Osteoblast (primary cell): ENCODE measurements at regions not wholly inside any gene's neighbourhood (a gene's known extent, or its start where the extent isn't known, plus 50 kb on each side); places are given as distances from the start of the nearest gene placed in this dataset.
"Not testable (repeated sequence)": the region's sequence is repeated elsewhere in the genome, so short reads cannot be mapped to it uniquely, and the experiment has no call there.

ENCODE experiments used
- DNase-seq: peaks from one replicate; pipeline ENCODE4 v3.0.0; 2011; ENCODE audit warnings: low spot score, mixed read lengths; ENCODE audit not compliant: insufficient read length; ENCODE audit errors: missing footprints
- H2AFZ ChIP-seq: 2 replicates; pipeline ENCODE4 v1.6.0; 2011; ENCODE audit warnings: mild to moderate bottlenecking, low read length
- H3K27ac ChIP-seq: 2 replicates; pipeline ENCODE4 v1.5.1; 2011; ENCODE audit warnings: mild to moderate bottlenecking, low read depth, low read length, moderate library complexity
- H3K27me3 ChIP-seq: 2 replicates; pipeline ENCODE4 v1.6.0; 2012; ENCODE audit warnings: mild to moderate bottlenecking, control low read depth, inconsistent platforms, low read length, moderate library complexity; ENCODE audit not compliant: insufficient read depth
- H3K36me3 ChIP-seq: 2 replicates; pipeline ENCODE4 v1.5.1; 2011; ENCODE audit warnings: mild to moderate bottlenecking, low read length, control low read depth, moderate library complexity; ENCODE audit not compliant: insufficient read depth
- H3K4me1 ChIP-seq: 2 replicates; pipeline ENCODE4 v1.5.1; 2011; ENCODE audit warnings: mild to moderate bottlenecking, low read length, control low read depth, moderate library complexity; ENCODE audit not compliant: insufficient read depth
- H3K4me2 ChIP-seq: 2 replicates; pipeline ENCODE4 v1.6.0; 2011; ENCODE audit warnings: mild to moderate bottlenecking, low read length; ENCODE audit not compliant: insufficient read depth
- H3K4me3 ChIP-seq: fragments of 200-600 bp; sonication (generic); 3 replicates; pipeline ENCODE4 v1.5.1; 2012; ENCODE audit warnings: mild to moderate bottlenecking, low read length, inconsistent platforms; ENCODE audit not compliant: insufficient read depth
- H3K79me2 ChIP-seq: 2 replicates; pipeline ENCODE4 v1.6.0; 2012; ENCODE audit warnings: mild to moderate bottlenecking, low read length, control low read depth, inconsistent platforms; ENCODE audit not compliant: insufficient read depth
- H3K9me3 ChIP-seq: 2 replicates; pipeline ENCODE4 v1.5.1; 2011; ENCODE audit warnings: low read depth, low read length, control low read depth
- H4K20me1 ChIP-seq: 2 replicates; pipeline ENCODE4 v1.6.0; 2012; ENCODE audit warnings: mild to moderate bottlenecking, low read length, control low read depth; ENCODE audit not compliant: insufficient read depth
- TF ChIP-seq, protein P1 (sequence below): IDR thresholded peaks from 2 replicates; pipeline ENCODE4 v1.5.1; 2011; ENCODE audit warnings: mild to moderate bottlenecking, low read depth, low read length, moderate library complexity; ENCODE audit errors: extremely low read depth

GRCh38 chr3:125766285-125766826 lies 171.1 kb upstream of the OSBPL11 start:
- not testable (repeated sequence) for H3K9me3 ChIP-seq, H3K36me3 ChIP-seq, H3K4me1 ChIP-seq, H3K79me2 ChIP-seq, H4K20me1 ChIP-seq, H3K27ac ChIP-seq
- Histone ChIP-seq H3K27me3 (peaks cover 16% of the 10 kb centered on the region), H2AFZ (peak overlapping the region; percentile 84), H3K4me2 (peak overlapping the region; percentile 72), H3K4me3 (peak overlapping the region; percentile 65)
- DNase-seq: peak; percentile 91
- TF ChIP-seq, protein P1, sequence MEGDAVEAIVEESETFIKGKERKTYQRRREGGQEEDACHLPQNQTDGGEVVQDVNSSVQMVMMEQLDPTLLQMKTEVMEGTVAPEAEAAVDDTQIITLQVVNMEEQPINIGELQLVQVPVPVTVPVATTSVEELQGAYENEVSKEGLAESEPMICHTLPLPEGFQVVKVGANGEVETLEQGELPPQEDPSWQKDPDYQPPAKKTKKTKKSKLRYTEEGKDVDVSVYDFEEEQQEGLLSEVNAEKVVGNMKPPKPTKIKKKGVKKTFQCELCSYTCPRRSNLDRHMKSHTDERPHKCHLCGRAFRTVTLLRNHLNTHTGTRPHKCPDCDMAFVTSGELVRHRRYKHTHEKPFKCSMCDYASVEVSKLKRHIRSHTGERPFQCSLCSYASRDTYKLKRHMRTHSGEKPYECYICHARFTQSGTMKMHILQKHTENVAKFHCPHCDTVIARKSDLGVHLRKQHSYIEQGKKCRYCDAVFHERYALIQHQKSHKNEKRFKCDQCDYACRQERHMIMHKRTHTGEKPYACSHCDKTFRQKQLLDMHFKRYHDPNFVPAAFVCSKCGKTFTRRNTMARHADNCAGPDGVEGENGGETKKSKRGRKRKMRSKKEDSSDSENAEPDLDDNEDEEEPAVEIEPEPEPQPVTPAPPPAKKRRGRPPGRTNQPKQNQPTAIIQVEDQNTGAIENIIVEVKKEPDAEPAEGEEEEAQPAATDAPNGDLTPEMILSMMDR: peak; percentile 45

DNA sequence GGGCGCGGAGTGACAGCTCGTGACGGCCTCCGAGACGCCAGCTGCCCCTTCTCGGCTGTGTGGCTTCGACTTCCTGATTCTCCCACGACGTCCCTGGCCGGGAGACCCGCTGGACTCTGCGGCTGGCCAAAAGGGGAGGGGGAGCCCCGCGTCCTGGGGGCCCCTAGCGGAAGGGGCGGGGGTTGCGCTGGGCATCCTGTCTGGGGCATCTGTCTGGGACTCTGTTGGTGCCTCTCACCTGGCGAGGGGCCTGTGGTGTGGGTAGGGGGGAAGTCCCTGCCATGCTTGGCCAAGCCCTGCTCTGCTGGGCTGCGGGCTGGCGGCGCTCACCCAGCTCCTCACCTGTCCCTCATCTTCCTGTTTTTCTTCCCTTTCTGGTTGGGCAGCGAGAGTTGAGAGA lies 171.6 kb upstream of the OSBPL11 start:
- peak overlapping the region; percentile 15 for H3K4me2 ChIP-seq
- not testable (repeated sequence) for H3K36me3 ChIP-seq, H3K4me1 ChIP-seq, H3K9me3 ChIP-seq, H3K4me3 ChIP-seq, H2AFZ ChIP-seq, H4K20me1 ChIP-seq, H3K79me2 ChIP-seq, H3K27ac ChIP-seq, DNase-seq
- H3K27me3 ChIP-seq: peaks cover 11% of the 10 kb centered on the region

DNA sequence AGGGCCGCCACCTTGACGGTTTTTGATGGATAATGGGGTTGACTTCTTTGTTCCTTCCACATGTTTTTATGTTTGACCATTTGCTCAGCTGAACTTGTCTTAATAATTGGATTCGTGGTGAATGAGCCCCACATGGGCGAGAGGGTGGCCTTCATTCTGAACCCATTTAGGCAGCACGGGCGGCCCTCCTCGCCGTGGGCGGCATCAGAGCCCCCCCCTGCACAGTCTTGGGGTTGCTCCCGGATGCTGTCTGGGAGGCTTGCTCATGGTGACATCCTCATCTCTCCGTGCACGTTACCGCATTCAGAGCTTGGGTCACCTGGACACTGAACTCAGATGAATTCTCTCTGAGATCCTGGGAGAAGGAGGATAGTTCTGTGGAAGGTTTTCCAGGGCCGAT lies 172.3 kb upstream of the OSBPL11 start:
- H3K79me2 ChIP-seq: no peaks in the 10 kb centered on the region
- H3K4me3 ChIP-seq: no peak overlapping the region
- H3K4me1 ChIP-seq: peaks cover 3% of the 10 kb centered on the region
- no peaks in the 10 kb centered on the region for H4K20me1 ChIP-seq
- peaks cover 9% of the 10 kb centered on the region for H3K27me3 ChIP-seq
- DNase-seq: no peak
- no peak overlapping the region for H3K4me2 ChIP-seq
- no peaks in the 10 kb centered on the region for H3K36me3 ChIP-seq
- no peak overlapping the region for H2AFZ ChIP-seq
- H3K27ac ChIP-seq: no peak overlapping the region
- H3K9me3 ChIP-seq: no peaks in the 10 kb centered on the region
- TF ChIP-seq, protein P1: no peak

DNA sequence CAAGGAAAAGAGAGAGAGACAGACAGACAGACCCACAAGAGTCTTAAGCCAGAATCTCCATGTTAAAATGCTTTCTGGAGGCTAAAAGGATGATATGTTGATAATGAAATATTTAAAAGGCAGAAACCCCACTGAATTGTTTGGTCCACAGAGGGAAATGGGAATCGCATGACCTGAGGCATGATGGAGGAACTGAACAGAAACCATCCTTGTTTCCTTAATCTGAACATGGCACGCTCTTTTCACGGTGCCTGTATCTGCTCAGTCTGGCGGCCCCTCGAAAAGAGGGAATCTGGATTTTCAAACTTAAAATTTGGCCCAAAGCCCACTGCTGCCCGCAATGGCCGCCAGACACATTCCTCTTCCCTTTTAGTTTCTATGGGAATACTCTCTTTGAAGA lies 173.5 kb upstream of the OSBPL11 start:
- not testable (repeated sequence) for H3K4me3 ChIP-seq, H3K27ac ChIP-seq, H3K4me1 ChIP-seq, H3K27me3 ChIP-seq, DNase-seq, H2AFZ ChIP-seq, H3K36me3 ChIP-seq, H3K9me3 ChIP-seq, H3K4me2 ChIP-seq, H4K20me1 ChIP-seq, H3K79me2 ChIP-seq

DNA sequence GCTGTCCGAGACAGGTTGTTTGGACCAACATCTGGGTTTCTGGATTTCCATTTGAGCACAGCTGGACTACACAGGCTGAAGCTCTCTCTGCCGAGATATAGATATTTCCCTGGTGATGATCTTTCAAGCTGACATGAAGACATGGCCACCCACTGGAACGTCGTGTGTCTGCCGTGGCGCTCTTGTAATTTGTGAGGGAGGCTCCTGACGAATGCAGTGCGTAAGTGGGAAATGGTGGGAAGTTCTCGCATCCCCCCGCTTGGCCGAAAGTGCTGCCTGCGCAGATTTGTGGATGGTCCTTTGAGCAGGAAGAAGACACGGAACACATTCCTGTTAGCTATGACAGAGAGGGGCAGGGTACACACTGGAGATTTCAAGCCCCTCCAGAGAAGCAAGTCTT lies 176.2 kb upstream of the OSBPL11 start:
- not testable (repeated sequence) for H3K9me3 ChIP-seq, DNase-seq, H3K27me3 ChIP-seq, H3K4me2 ChIP-seq, H3K27ac ChIP-seq, H3K36me3 ChIP-seq, H3K79me2 ChIP-seq, H2AFZ ChIP-seq, H3K4me3 ChIP-seq, H3K4me1 ChIP-seq, H4K20me1 ChIP-seq

DNA sequence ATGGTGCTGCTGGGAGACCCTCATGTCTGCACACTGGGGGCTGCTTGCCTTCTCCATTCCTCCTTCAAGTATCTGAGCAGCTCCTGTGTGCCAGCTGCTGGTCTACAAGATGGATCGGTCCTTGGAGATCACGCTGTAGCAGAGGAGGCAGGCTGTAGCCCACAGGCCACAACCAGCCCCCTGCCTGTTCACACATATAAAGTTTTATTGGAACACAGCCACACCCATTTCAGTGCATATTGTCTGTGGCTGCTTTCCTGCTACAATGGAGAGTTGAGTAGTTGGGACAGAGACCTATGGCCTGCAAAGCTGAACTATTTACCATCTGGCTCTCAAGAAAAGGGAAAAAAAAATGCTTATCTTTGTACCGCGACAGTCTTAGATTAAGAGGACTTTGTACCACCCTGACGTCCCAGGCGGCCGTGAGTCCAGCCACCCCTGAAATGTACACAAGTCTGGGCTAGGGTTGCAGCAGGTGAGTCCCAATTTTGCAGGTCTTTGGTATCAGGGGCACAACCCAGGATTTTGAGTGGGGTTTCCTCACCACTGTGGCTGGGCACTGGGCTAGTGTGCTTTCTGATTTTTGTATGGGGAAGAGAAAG lies 179.2 kb upstream of the OSBPL11 start:
- H3K79me2 ChIP-seq, H3K4me2 ChIP-seq, H3K27ac ChIP-seq, H4K20me1 ChIP-seq, H3K27me3 ChIP-seq, H3K4me3 ChIP-seq, DNase-seq, H3K9me3 ChIP-seq, H2AFZ ChIP-seq, H3K4me1 ChIP-seq, H3K36me3 ChIP-seq: not testable (repeated sequence)

DNA sequence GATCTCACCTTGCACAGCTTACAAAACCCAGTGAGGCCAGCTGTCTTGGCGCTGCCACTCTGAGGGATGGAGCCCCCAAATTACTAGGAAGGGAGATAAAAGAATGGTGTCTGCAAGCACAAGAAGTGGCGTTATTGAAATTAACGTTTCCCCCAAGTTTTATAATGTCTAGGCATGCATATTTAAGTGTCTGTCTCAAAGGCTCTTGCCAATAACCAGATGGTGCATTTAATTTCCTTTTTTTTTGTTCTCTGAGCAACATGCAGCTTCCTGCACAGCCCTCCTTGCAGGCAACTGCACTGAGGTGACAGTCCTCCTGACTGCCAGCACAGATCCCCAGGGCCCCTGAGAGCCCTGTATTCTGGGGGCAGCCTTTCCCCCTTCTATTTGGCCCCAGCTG lies 179.8 kb upstream of the OSBPL11 start:
- not testable (repeated sequence) for H2AFZ ChIP-seq, H3K27ac ChIP-seq, H3K79me2 ChIP-seq, H3K9me3 ChIP-seq, H3K4me3 ChIP-seq, H3K4me2 ChIP-seq, H3K27me3 ChIP-seq, H4K20me1 ChIP-seq, H3K4me1 ChIP-seq, DNase-seq, H3K36me3 ChIP-seq
